Progenitor cell of endocrine pancreas (in vitro differentiated cells): ENCODE measurements at regions not wholly inside any gene's neighbourhood (a gene's known extent, or its start where the extent isn't known, plus 50 kb on each side); places are given as distances from the start of the nearest gene placed in this dataset.
"Not testable (repeated sequence)": the region's sequence is repeated elsewhere in the genome, so short reads cannot be mapped to it uniquely, and the experiment has no call there.

Source experiments
- DNase-seq: peaks from one replicate; pipeline ENCODE4 v3.0.0; 2021; ENCODE audit warnings: low spot score; ENCODE audit not compliant: unreplicated experiment
- H3K27ac Mint-ChIP-seq: 2 replicates; pipeline ENCODE4 v1.8.0; 2021; ENCODE audit warnings: mild to moderate bottlenecking, moderate library complexity, mixed read lengths
- H3K27me3 Mint-ChIP-seq: 2 replicates; pipeline ENCODE4 v1.8.0; 2021; ENCODE audit warnings: mixed read lengths
- H3K36me3 Mint-ChIP-seq: 2 replicates; pipeline ENCODE4 v1.8.0; 2022; ENCODE audit warnings: mixed read lengths; ENCODE audit not compliant: insufficient read depth
- H3K4me1 Mint-ChIP-seq: 2 replicates; pipeline ENCODE4 v1.8.0; 2021; ENCODE audit warnings: low read depth, mixed read lengths
- H3K4me3 Mint-ChIP-seq: 2 replicates; pipeline ENCODE4 v1.8.0; 2021; ENCODE audit warnings: low read depth, mild to moderate bottlenecking, moderate library complexity, mixed read lengths
- H3K9me3 Mint-ChIP-seq: 2 replicates; pipeline ENCODE4 v1.8.0; 2021; ENCODE audit warnings: low read depth, mixed read lengths
- CTCF ChIP-seq: fragments of 200-600 bp; sonication (generic); IDR thresholded peaks from one replicate; pipeline ENCODE4 v1.5.0; 2021; ENCODE audit warnings: antibody characterized with exemption, mild to moderate bottlenecking; ENCODE audit not compliant: unreplicated experiment

GRCh38 chr3:106840319-106840718 is 536.9 kb upstream of the CCDC54 start:
- DNase-seq, result no peak
- peaks cover 11% of the 10 kb centered on the region for H3K4me1 Mint-ChIP-seq
- peaks cover 3% of the 10 kb centered on the region for H3K9me3 Mint-ChIP-seq
- H3K36me3 Mint-ChIP-seq, result no peaks in the 10 kb centered on the region
- H3K27ac Mint-ChIP-seq, result no peak overlapping the region
- H3K27me3 Mint-ChIP-seq, result no peaks in the 10 kb centered on the region
- no peak for TF ChIP-seq CTCF
- H3K4me3 Mint-ChIP-seq, result no peak overlapping the region

GRCh38 chr3:106842151-106842550 is 535.1 kb upstream of the CCDC54 start:
- Mint-ChIP-seq H3K9me3 (peaks cover 3% of the 10 kb centered on the region), H3K4me1 (peaks cover 11% of the 10 kb centered on the region), H3K27me3 (no peaks in the 10 kb centered on the region), H3K4me3 (no peak overlapping the region), H3K27ac (no peak overlapping the region), H3K36me3 (peaks cover 1% of the 10 kb centered on the region)
- TF ChIP-seq CTCF, result no peak
- no peak for DNase-seq

GRCh38 chr3:106844638-106845037 is 532.6 kb upstream of the CCDC54 start:
- no peaks in the 10 kb centered on the region for H3K9me3 Mint-ChIP-seq
- DNase-seq, result no peak
- peaks cover 1% of the 10 kb centered on the region for H3K36me3 Mint-ChIP-seq
- no peak for TF ChIP-seq CTCF
- H3K4me1 Mint-ChIP-seq, result peaks cover 9% of the 10 kb centered on the region
- no peaks in the 10 kb centered on the region for H3K27me3 Mint-ChIP-seq
- no peak overlapping the region for H3K27ac Mint-ChIP-seq
- no peak overlapping the region for H3K4me3 Mint-ChIP-seq

- DNase-seq, result no peak
- Mint-ChIP-seq H3K27ac (no peak overlapping the region), H3K36me3 (peaks cover 1% of the 10 kb centered on the region), H3K9me3 (no peaks in the 10 kb centered on the region), H3K4me3 (no peak overlapping the region), H3K4me1 (no peaks in the 10 kb centered on the region), H3K27me3 (no peaks in the 10 kb centered on the region)
- no peak for TF ChIP-seq CTCF
Measured at GRCh38 chr3:106848099-106848498, 529.1 kb upstream of the CCDC54 start.

- no peak for TF ChIP-seq CTCF
- Mint-ChIP-seq H3K27ac (no peak overlapping the region), H3K36me3 (peaks cover 1% of the 10 kb centered on the region), H3K9me3 (peaks cover 12% of the 10 kb centered on the region), H3K4me3 (no peak overlapping the region), H3K4me1 (no peaks in the 10 kb centered on the region), H3K27me3 (no peaks in the 10 kb centered on the region)
- no peak for DNase-seq
Measured at GRCh38 chr3:106850437-106850836, 526.8 kb upstream of the CCDC54 start.

- H3K4me1 Mint-ChIP-seq, H3K27me3 Mint-ChIP-seq, DNase-seq, H3K4me3 Mint-ChIP-seq, H3K36me3 Mint-ChIP-seq, H3K27ac Mint-ChIP-seq: not testable (repeated sequence)
- H3K9me3 Mint-ChIP-seq, result peaks cover 33% of the 10 kb centered on the region
Measured at GRCh38 chr3:106858321-106858720, 518.9 kb upstream of the CCDC54 start.
